ENCODE measurements at regions not wholly inside any gene's neighbourhood (a gene's known extent, or its start where the extent isn't known, plus 50 kb on each side); places are given as distances from the start of the nearest gene placed in this dataset.

GRCh38 chr5:63170486-63170885 lies 591.9 kb downstream of the LRRC70 start:
- TF ChIP-seq CTCF (conservative IDR thresholded peaks at IDR 0.05; ENCODE audit: low read length) (no peak), EZH2phosphoT487 (IDR thresholded peaks at IDR 0.05; ENCODE audit: borderline replicate concordance, low read depth, low read length) (no peak)
